NCI-H2196 (cell line): ENCODE measurements at regions not wholly inside any gene's neighbourhood (a gene's known extent, or its start where the extent isn't known, plus 50 kb on each side); places are given as distances from the start of the nearest gene placed in this dataset.
"Not testable (repeated sequence)": the region's sequence is repeated elsewhere in the genome, so short reads cannot be mapped to it uniquely, and the experiment has no call there.

ENCODE experiments used
- DNase-seq: peaks from one replicate; lab custom pipeline; 2025; ENCODE audit not compliant: unreplicated experiment; lab: John Stamatoyannopoulos, UW

- no peak for DNase-seq
Observed at GRCh38 chr11:29087200-29087812, 929.5 kb downstream of the KCNA4 start.

GRCh38 chr11:29075726-29076125 lies 941.1 kb downstream of the KCNA4 start:
- no peak for DNase-seq

- DNase-seq: no peak
Observed at GRCh38 chr11:29063630-29064361, 953.0 kb downstream of the KCNA4 start.

- no peak for DNase-seq
Observed at GRCh38 chr11:29061452-29061851, 953.3 kb downstream of the METTL15 start.

GRCh38 chr11:29056487-29056886 lies 948.3 kb downstream of the METTL15 start:
- DNase-seq: not testable (repeated sequence)

- no peak for DNase-seq
Observed at GRCh38 chr11:29051935-29052334, 943.7 kb downstream of the METTL15 start.

GRCh38 chr11:29050962-29051361 lies 942.8 kb downstream of the METTL15 start:
- not testable (repeated sequence) for DNase-seq

- no peak for DNase-seq
Observed at GRCh38 chr11:29040489-29040888, 932.3 kb downstream of the METTL15 start.

- no peak for DNase-seq
Observed at GRCh38 chr11:29032384-29033149, 924.4 kb downstream of the METTL15 start.

GRCh38 chr11:29029452-29029851 lies 921.3 kb downstream of the METTL15 start:
- DNase-seq: no peak

- DNase-seq: no peak
Observed at GRCh38 chr11:29027436-29027835, 919.2 kb downstream of the METTL15 start.

- no peak for DNase-seq
Observed at GRCh38 chr11:29026286-29026685, 918.1 kb downstream of the METTL15 start.

GRCh38 chr11:29025001-29025400 lies 916.8 kb downstream of the METTL15 start:
- DNase-seq: no peak

GRCh38 chr11:29024386-29024785 lies 916.2 kb downstream of the METTL15 start:
- DNase-seq: no peak

GRCh38 chr11:29023761-29024160 lies 915.6 kb downstream of the METTL15 start:
- no peak for DNase-seq

- no peak for DNase-seq
Observed at GRCh38 chr11:29022676-29023075, 914.5 kb downstream of the METTL15 start.

- DNase-seq: no peak
Observed at GRCh38 chr11:29019960-29020683, 911.9 kb downstream of the METTL15 start.

GRCh38 chr11:29018631-29019030 lies 910.4 kb downstream of the METTL15 start:
- no peak for DNase-seq

GRCh38 chr11:29017941-29018340 lies 909.8 kb downstream of the METTL15 start:
- no peak for DNase-seq

GRCh38 chr11:29012507-29012906 lies 904.3 kb downstream of the METTL15 start:
- DNase-seq: no peak

GRCh38 chr11:29009426-29009825 lies 901.2 kb downstream of the METTL15 start:
- no peak for DNase-seq
